AG04450 (cell line): ENCODE measurements at regions not wholly inside any gene's neighbourhood (a gene's known extent, or its start where the extent isn't known, plus 50 kb on each side); places are given as distances from the start of the nearest gene placed in this dataset.

Experiments used
- CTCF ChIA-PET: fragments of 300-600, 350-600 bp; formaldehyde crosslinking; extraction: SDS; loops from one replicate; lab custom pipeline; 2022; ENCODE audit warnings: antibody characterized with exemption, inconsistent platforms; lab: Charles Lee
- POLR2A ChIA-PET: fragments of 350-600 bp; formaldehyde crosslinking; extraction: SDS; loops from one replicate; lab custom pipeline; 2021; ENCODE audit warnings: antibody characterized with exemption, inconsistent platforms; lab: Yijun Ruan, JAX
- DNase-seq: peaks from one replicate; pipeline ENCODE4 v3.0.0-alpha.2; 2011; ENCODE audit warnings: low read depth, low spot score
- H3K27ac ChIP-seq: one replicate; pipeline ENCODE4 v1.5.1; 2012; ENCODE audit warnings: low read depth, low read length, control low read depth
- H3K27me3 ChIP-seq: one replicate; pipeline ENCODE4 v1.6.0; 2012; ENCODE audit warnings: low read length; ENCODE audit not compliant: control insufficient read depth, insufficient read depth
- H3K4me3 ChIP-seq: 2 replicates; pipeline ENCODE4 v1.5.1; 2011; ENCODE audit warnings: mild to moderate bottlenecking, low read depth, low read length, control low read depth
- H3K9me3 ChIP-seq: 2 replicates; pipeline ENCODE4 v1.5.1; 2012; ENCODE audit warnings: low read length; ENCODE audit not compliant: control insufficient read depth, insufficient read depth
- CTCF ChIP-seq: IDR thresholded peaks from 2 replicates; pipeline ENCODE4 v1.5.1; 2011; ENCODE audit warnings: low read depth, low read length, control low read depth, inconsistent platforms

DNA sequence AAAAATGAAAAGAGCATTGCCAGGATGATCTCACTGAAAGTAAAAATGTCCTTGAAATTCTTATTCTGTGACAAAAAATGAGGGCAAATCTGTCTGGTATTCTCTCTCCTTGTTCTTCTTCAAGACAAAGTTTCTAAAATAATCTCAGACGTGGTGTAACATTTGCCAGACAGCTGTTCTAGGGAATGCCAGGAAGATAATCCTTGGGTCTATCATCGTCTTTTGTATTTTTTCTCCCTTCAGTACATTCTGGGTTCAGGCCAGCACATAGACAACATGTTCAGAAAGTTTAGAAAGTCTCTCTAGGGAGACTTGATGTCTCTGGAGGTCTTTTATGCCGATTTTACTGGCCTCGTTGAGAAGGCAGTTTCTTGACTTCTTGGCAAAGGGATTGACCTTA lies 121.2 kb upstream of the HES1 start:
- Histone ChIP-seq H3K4me3 (no peak overlapping the region), H3K27me3 (peaks cover 31% of the 10 kb centered on the region), H3K27ac (no peak overlapping the region), H3K9me3 (no peaks in the 10 kb centered on the region)
- TF ChIP-seq CTCF = no peak
- no peak for DNase-seq
- ChIA-PET POLR2A (no interaction called here), CTCF (no interaction called here)

GRCh38 chr3:194019398-194020165 lies 116.4 kb upstream of the HES1 start:
- CTCF ChIA-PET = no interaction called here
- POLR2A ChIA-PET = no interaction called here
- Histone ChIP-seq H3K27ac (no peak overlapping the region), H3K27me3 (peaks cover 27% of the 10 kb centered on the region), H3K9me3 (no peaks in the 10 kb centered on the region), H3K4me3 (no peak overlapping the region)
- no peak for TF ChIP-seq CTCF
- DNase-seq = no peak

GRCh38 chr3:194022052-194022451 lies 113.9 kb upstream of the HES1 start:
- peaks cover 20% of the 10 kb centered on the region for H3K27me3 ChIP-seq
- CTCF ChIA-PET = no interaction called here
- no peaks in the 10 kb centered on the region for H3K9me3 ChIP-seq
- H3K27ac ChIP-seq = no peak overlapping the region
- H3K4me3 ChIP-seq = no peak overlapping the region
- TF ChIP-seq CTCF = no peak
- POLR2A ChIA-PET = no interaction called here
- DNase-seq = no peak

GRCh38 chr3:194022816-194023215 lies 113.1 kb upstream of the HES1 start:
- ChIA-PET CTCF (no interaction called here), POLR2A (no interaction called here)
- no peak for DNase-seq
- Histone ChIP-seq H3K27ac (no peak overlapping the region), H3K4me3 (no peak overlapping the region), H3K27me3 (peaks cover 18% of the 10 kb centered on the region), H3K9me3 (no peaks in the 10 kb centered on the region)
- no peak for TF ChIP-seq CTCF

DNA sequence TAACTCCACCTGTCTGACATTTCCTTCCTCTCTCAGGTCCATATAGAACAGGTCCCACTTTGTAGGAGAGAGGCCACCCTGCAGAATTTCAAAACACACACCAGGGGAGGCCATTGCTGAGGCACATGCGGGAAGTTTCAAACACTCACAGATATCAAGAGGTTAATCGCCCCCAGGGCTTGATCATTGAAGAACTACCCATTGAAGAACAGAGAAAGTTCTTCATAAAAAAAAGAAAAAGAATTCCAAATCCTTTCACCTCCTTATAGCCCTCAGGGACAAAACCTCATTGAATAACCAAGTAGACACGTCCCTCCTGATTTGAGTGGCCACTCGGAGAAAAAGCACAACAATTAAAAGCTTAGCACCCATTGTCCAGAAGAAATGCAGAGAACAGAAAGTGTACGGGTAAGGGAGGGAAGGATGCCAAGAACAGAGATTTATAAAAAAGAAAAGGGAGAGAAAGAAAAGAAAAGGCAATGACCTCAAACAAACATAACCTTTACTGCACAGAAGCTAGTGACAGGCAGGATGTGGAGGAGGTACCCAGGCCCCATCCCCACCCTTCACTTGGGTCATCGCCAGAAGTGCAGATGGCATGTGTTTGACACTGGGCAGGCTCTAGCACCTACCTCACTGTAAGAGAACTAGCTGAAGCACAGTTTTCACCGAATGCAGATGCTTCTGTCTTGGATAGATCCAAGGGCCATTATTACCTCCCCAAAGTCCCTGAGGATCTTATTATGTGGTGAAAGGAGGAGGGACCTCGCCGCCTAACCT lies 112.3 kb upstream of the HES1 start:
- CTCF ChIA-PET = interaction anchor here (1.1 kb wide), 1 partner anchor 292 kb away, joined by 3 read pairs; no protein-coding TSS in a partner anchor
- H3K4me3 ChIP-seq = no peak overlapping the region
- no peak overlapping the region for H3K27ac ChIP-seq
- POLR2A ChIA-PET = no interaction called here
- peaks cover 18% of the 10 kb centered on the region for H3K27me3 ChIP-seq
- TF ChIP-seq CTCF = no peak
- no peaks in the 10 kb centered on the region for H3K9me3 ChIP-seq
- no peak for DNase-seq
